ENCODE measurements at regions not wholly inside any gene's neighbourhood (a gene's known extent, or its start where the extent isn't known, plus 50 kb on each side); places are given as distances from the start of the nearest gene placed in this dataset.
A peak's percentile ranks its signal among the peaks of the same experiment; 100 is the strongest.

- Histone ChIP-seq H3K4me3 (ENCODE audit: control insufficient read depth in 2 of 3, extremely low read depth in 1 of 3, insufficient read depth in 2 of 3, low read depth in 1 of 3, low read length in 3 of 3) (no peak overlapping the region), H3K4me2 (ENCODE audit: control insufficient read depth, extremely low read depth, insufficient read depth, low read depth, low read length) (no peak overlapping the region), H2AFZ (ENCODE audit: control insufficient read depth, low read length) (no peak overlapping the region), H4K20me1 (ENCODE audit: control insufficient read depth, extremely low read depth, insufficient read depth, low read length) (no peaks in the 10 kb centered on the region), H3K79me2 (ENCODE audit: control insufficient read depth, insufficient read depth, low read length) (no peaks in the 10 kb centered on the region), H3K27me3 (ENCODE audit: control insufficient read depth, extremely low read depth, insufficient read depth, low read length) (no peaks in the 10 kb centered on the region), H3K9me1 (ENCODE audit: control insufficient read depth, extremely low read depth, insufficient read depth, low read length) (no peaks in the 10 kb centered on the region), H3K9ac (ENCODE audit: control insufficient read depth, extremely low read depth, insufficient read depth, low read length) (no peak overlapping the region), H3K27ac (ENCODE audit: control insufficient read depth, insufficient read depth, low read length) (no peak overlapping the region), H3K4me1 (ENCODE audit: control insufficient read depth, extremely low read depth, insufficient read depth, low read length) (peaks cover 33% of the 10 kb centered on the region), H3K9me3 (ENCODE audit: control insufficient read depth, low read depth, low read length) (no peaks in the 10 kb centered on the region), H3K36me3 (ENCODE audit: control insufficient read depth in 2 of 2, extremely low read depth in 1 of 2, insufficient read depth in 2 of 2, low read length in 2 of 2) (no peaks in the 10 kb centered on the region)
- no peak for FAIRE-seq
- dilution Hi-C loops (cut with MboI; ENCODE audit: extremely low pct_ligation_motif_present, low sequenced_read_pairs), result no loop called here
- TF ChIP-seq EZH2 (IDR thresholded peaks at IDR 0.05; ENCODE audit: low read length) (no peak), CTCF (optimal IDR thresholded peaks at IDR 0.05 in 1 of 3, IDR thresholded peaks at IDR 0.05 in 1 of 3, conservative IDR thresholded peaks at IDR 0.05 in 1 of 3; ENCODE audit: extremely low read depth in 1 of 3, insufficient read depth in 2 of 3, low read length in 3 of 3) (no peak)
- DNase-seq (ENCODE audit: low read depth, low spot score), result no peak
Measured at GRCh38 chr2:17430326-17430725, 87.9 kb downstream of the RAD51AP2 start.

- Histone ChIP-seq H3K4me2 (ENCODE audit: control insufficient read depth, extremely low read depth, insufficient read depth, low read depth, low read length) (peak overlapping the region; percentile 81), H3K27ac (ENCODE audit: control insufficient read depth, insufficient read depth, low read length) (peak overlapping the region; percentile 87), H3K4me1 (ENCODE audit: control insufficient read depth, extremely low read depth, insufficient read depth, low read length) (peaks cover 33% of the 10 kb centered on the region), H3K9me3 (ENCODE audit: control insufficient read depth, low read depth, low read length) (no peaks in the 10 kb centered on the region), H3K27me3 (ENCODE audit: control insufficient read depth, extremely low read depth, insufficient read depth, low read length) (no peaks in the 10 kb centered on the region), H2AFZ (ENCODE audit: control insufficient read depth, low read length) (no peak overlapping the region), H3K9ac (ENCODE audit: control insufficient read depth, extremely low read depth, insufficient read depth, low read length) (no peak overlapping the region), H3K79me2 (ENCODE audit: control insufficient read depth, insufficient read depth, low read length) (no peaks in the 10 kb centered on the region), H3K36me3 (ENCODE audit: control insufficient read depth in 2 of 2, extremely low read depth in 1 of 2, insufficient read depth in 2 of 2, low read length in 2 of 2) (no peaks in the 10 kb centered on the region), H3K9me1 (ENCODE audit: control insufficient read depth, extremely low read depth, insufficient read depth, low read length) (no peaks in the 10 kb centered on the region), H4K20me1 (ENCODE audit: control insufficient read depth, extremely low read depth, insufficient read depth, low read length) (no peaks in the 10 kb centered on the region), H3K4me3 (ENCODE audit: control insufficient read depth in 2 of 3, extremely low read depth in 1 of 3, insufficient read depth in 2 of 3, low read depth in 1 of 3, low read length in 3 of 3) (no peak overlapping the region)
- FAIRE-seq, result peak; percentile 93
- dilution Hi-C loops (cut with MboI; ENCODE audit: extremely low pct_ligation_motif_present, low sequenced_read_pairs), result no loop called here
- peak; percentile 60 for DNase-seq (ENCODE audit: low read depth, low spot score)
- TF ChIP-seq CTCF (optimal IDR thresholded peaks at IDR 0.05 in 1 of 3, IDR thresholded peaks at IDR 0.05 in 1 of 3, conservative IDR thresholded peaks at IDR 0.05 in 1 of 3; ENCODE audit: extremely low read depth in 1 of 3, insufficient read depth in 2 of 3, low read length in 3 of 3) (no peak), EZH2 (IDR thresholded peaks at IDR 0.05; ENCODE audit: low read length) (no peak)
Measured at GRCh38 chr2:17429130-17429529, 89.1 kb downstream of the RAD51AP2 start.
